ENCODE measurements at regions not wholly inside any gene's neighbourhood (a gene's known extent, or its start where the extent isn't known, plus 50 kb on each side); places are given as distances from the start of the nearest gene placed in this dataset.

DNA sequence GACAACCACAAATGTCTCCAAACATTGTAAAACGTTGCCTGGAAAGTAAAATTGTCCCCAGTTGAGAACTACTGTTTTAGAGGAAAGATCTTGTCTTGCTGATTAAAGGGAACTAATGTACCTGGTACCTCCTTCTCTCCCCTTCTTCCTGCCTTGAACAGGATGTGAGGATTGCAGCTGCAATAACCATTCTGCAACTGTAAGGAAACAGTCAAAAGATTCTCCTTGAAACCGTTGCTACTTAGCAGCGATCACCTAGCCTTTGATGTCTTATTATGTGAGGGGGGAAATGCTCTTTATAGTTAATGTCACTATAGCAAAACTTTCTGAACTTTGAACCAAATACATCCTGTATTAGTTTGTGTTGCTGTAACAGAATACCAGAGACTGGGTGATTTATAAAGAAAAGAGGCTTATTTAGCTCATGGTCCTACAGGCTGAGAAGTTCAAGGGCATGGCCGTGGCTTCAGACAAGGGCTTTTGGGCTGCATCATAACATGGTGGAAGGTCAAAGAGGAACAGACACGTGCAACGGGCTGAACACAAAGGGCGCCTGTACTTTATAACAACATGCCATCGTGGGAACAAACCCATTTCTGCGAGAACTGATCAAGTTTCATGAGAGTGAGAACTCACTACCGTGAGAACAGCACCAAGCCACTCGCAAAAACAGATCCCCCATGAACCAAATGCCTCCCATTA is 54.2 kb upstream of the PARD3 start:
- TF ChIP-seq EP300 (IDR thresholded peaks at IDR 0.05) (no peak), POLR2AphosphoS5 (IDR thresholded peaks at IDR 0.05) (no peak), POLR2A (IDR thresholded peaks at IDR 0.05) (no peak)
- TF ChIP-seq, protein P1, sequence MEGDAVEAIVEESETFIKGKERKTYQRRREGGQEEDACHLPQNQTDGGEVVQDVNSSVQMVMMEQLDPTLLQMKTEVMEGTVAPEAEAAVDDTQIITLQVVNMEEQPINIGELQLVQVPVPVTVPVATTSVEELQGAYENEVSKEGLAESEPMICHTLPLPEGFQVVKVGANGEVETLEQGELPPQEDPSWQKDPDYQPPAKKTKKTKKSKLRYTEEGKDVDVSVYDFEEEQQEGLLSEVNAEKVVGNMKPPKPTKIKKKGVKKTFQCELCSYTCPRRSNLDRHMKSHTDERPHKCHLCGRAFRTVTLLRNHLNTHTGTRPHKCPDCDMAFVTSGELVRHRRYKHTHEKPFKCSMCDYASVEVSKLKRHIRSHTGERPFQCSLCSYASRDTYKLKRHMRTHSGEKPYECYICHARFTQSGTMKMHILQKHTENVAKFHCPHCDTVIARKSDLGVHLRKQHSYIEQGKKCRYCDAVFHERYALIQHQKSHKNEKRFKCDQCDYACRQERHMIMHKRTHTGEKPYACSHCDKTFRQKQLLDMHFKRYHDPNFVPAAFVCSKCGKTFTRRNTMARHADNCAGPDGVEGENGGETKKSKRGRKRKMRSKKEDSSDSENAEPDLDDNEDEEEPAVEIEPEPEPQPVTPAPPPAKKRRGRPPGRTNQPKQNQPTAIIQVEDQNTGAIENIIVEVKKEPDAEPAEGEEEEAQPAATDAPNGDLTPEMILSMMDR (IDR thresholded peaks at IDR 0.05), result no peak

Measured in upper lobe of left lung (tissue), 4 donors.